IPS DF 4.7 (cell line): ENCODE measurements at regions not wholly inside any gene's neighbourhood (a gene's known extent, or its start where the extent isn't known, plus 50 kb on each side); places are given as distances from the start of the nearest gene placed in this dataset.
"Not testable (repeated sequence)": the region's sequence is repeated elsewhere in the genome, so short reads cannot be mapped to it uniquely, and the experiment has no call there.

ENCODE experiments used
- DNase-seq: peaks from one replicate; pipeline ENCODE4 v3.0.0-alpha.2; 2013; ENCODE audit warnings: low spot score; ENCODE audit errors: extremely low read depth

DNA sequence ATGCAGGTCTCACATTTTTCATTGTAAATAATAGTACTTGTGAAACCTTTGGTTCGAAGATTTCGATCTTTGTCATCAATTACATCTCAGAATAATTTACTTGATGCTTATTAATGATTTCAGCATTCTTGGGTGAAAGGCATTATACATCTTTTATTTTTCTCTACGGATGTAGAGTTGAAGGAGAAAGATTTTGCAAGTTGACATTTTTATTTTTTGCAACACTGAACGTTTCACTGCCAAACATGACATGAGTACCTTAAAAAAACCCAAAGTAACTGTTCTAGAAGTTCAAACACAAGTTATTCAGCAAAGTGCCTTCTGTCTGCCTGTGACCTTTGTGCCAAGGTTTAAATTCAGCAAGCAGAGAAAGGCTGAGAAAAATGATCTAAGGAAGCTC is 97.3 kb upstream of the SGK1 start:
- DNase-seq, result no peak

DNA sequence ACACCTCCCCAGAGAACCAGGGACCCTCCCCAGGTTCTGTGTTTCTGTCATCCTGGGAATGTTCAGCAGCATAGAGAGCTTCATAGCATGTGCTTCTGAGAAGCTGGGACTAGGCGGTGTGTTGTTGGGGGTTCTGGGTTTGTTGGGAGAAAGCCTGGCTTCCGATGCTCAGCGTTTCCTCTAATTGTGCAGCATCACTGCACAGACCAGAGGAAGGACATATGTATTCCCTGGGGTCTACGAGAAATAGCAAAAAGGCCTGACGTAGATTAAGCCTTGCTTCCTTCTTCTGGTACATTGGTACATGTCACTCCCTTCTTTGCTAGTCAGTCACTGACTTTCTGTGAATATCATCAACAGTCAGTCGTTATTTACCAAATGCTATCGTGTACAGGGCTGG is 96.9 kb upstream of the SGK1 start:
- no peak for DNase-seq

DNA sequence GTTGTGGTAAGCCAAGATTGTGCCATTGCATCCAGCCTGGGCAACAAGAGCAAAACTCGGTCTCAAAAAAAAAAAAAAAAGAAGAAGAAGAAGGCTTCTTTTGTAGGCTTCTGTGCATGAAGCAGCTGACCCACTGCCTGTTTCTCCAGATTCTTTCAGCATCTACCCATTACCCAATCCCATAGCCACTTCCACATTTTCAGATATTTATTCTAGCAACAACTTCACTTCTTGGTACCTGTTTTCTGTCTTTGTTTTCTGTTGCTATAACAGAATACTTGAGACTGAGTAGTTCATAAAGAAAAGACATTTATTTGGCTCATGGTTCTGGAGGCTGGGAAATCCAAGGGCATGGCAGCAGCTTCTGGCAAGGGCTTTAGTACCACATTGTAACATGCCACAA is 95.3 kb upstream of the SGK1 start:
- no peak for DNase-seq

DNA sequence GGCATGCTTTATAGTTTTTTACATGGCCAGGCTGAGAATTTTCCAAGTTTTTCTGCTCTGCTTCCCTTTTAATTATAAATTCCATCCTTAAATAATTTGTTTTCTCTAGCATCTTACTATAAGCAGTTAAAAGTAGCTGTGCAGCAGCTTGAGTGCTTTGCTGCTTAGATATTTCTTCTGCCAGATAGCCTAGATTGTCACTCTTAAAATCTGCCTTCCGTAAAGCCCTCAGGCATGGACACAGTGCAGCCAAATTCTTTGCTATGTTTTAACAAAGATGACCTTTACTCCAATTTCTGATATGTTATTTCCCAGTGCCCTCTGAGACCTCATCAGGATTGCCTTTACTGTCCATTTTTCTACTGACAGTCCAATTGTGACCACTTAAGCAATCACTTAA is 92.6 kb upstream of the SGK1 start:
- DNase-seq, result no peak

DNA sequence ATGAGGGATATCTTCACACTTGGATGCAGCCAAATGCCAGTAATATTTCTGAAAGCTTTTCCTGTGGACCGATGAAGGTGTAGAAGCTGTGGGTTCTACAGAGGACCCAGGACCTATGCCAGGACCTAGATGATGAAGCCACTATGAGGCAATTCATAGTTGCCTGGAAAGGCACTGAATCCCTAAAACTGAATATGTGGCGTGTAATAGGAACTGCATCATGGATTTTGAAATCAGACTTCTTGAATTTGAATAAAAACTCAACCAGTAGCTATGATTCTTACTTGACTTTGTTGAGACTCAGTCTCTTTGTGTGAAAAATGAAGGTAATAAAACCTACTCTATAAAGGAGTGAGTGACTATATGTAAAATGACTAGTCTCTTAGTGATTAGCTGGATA is 89.9 kb upstream of the SGK1 start:
- DNase-seq, result no peak

DNA sequence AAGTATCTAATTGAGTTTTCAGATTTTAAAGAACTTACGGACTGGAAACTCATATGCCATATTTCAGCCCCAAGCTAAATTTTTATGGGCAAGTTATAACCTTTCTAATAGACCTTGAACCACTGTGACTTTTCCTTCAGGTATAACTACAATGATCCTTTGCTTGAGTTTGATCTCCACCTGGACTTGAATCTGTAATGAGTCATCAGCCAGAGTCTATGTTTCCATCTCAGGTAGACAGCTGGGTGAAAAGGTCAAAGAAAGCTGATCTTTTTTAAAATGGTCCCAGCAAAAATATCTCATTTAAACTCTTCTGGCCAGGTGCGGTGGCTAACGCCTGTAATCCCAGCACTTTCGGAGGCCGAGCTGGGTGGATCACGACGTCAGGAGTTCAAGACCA is 88.4 kb upstream of the SGK1 start:
- DNase-seq, result no peak

DNA sequence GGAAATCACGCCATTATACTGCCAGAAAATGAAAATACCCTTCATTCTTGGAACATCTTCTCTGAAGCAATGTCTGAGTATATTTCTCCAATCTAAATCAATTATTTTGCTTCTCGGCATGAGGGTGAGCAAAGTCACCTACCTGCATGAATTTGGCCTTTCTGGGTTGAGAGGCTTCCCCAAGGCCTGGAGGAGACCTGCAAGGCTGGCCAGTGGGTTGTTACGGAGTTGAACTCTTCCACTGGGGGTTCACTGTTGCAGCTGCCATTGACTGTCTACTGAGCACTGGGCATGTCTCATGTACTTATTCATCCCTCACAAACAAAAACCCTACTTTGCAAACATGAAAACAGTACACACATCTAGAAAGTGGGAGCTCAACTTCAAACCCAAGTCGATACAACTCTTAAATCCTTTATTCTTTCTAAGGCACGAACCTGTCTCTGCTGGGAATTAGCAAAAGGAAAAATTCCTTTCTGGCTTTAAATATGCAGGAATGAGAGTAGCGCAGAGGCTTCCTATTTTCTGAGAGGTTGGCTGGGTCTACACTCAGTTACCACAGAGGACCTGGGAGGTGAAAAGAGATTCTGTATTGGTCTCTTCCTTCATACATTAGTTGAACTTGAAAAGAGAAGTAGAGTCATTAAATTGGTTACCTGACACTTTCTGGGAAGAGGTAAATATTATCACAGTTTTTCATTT is 87.6 kb upstream of the SGK1 start:
- DNase-seq, result no peak

DNA sequence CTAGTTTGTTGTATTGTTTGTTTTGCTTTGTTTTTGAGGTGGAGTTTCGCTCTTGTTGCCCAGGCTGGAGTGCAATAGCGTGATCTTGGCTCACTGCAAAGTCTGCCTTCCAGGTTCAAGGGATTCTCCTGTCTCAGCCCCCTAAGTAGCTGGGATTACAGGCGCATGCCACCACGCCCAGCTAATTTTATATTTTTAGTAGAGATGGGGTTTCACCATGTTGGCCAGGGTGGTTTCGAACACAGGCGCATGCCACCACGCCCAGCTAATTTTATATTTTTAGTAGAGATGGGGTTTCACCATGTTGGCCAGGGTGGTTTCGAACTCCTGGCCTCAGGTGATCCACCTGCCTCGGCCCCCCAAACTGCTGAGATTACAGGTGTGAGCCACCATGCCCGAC is 85.4 kb upstream of the SGK1 start:
- not testable (repeated sequence) for DNase-seq

DNA sequence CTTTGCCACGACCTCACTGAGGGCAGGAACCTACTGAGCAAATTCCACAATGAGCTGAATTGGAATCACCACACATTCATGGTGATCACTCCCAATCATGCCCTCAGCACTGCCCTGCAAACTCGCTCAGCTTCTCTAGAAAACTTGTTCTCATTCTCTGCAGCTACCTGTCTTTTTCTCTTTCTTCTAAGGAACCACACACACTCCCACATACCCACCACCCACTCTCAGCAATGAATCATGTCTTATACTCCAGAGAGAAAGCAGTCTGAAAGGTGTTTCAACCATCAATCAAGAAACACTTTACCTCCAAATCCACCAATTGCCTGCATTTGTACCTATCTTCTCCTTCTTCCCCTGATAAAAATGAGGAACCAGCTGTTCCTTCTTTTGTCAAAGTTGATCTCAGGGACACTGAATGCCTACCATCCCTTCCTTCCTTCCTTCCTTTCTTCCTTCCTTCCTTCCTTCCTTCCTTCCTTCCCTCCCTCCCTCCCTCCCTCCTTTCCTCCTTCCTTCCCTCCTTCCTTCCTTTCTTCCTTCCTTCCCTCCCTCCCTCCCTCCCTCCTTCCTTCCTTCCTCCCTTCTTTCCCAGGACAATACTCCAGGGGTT is 84.6 kb upstream of the SGK1 start:
- DNase-seq, result no peak

DNA sequence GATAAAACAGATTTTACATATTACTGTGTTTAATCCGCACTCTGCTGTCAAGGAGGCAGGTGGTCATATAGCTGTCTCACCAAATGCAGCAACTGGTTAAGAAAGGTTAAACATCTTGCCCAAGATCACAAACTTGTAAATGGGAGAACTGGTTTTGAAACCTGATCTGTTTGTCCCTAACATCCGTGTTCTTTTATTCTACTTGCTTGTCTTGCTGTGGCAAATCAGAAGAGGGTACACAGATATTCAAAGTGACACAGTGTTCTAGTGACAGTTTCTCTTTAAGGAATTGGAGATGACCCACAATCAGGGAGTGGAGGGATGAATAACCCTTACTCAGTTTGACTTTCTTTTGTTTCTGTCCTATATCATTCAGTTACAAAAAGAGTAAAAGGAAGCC is 83.0 kb upstream of the SGK1 start:
- DNase-seq, result no peak

DNA sequence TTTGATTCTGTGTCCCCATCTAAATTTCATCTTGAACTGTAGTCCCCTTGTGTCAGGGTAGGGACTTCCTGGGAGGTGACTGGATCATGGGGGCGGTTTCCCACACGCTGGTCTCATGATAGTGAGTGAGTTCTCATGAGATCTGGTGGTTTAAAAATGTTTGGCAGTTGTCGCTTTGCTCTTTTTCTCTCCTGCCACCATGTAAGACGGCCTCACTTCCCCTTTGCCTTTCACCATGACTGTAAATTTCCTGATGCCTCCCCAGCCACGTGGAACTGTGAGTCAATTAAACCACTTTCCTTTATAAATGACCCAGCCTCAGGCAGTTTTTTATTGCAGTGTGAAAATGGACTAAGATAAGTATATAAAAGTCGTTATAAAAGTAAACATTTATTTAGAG is 80.5 kb upstream of the SGK1 start:
- DNase-seq, result no peak

DNA sequence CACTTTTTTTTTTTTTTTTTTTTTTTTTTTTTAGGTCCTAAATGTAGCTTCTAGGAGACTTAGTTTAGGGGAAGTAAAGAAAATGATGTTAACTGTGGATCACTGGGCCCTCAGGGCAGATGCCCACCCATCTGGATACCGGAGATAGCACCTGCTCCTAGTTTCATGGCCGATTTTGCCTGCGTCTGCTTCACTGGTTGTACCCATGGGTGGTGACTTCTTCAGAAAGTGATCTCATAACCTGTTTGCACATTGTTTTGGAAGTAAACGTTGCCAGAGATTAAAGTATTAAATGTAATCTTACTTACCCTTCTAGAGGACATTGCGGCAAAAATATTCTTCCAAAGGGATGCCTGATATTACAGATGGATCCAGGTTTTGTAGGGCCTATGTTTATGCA is 79.8 kb upstream of the SGK1 start:
- no peak for DNase-seq

DNA sequence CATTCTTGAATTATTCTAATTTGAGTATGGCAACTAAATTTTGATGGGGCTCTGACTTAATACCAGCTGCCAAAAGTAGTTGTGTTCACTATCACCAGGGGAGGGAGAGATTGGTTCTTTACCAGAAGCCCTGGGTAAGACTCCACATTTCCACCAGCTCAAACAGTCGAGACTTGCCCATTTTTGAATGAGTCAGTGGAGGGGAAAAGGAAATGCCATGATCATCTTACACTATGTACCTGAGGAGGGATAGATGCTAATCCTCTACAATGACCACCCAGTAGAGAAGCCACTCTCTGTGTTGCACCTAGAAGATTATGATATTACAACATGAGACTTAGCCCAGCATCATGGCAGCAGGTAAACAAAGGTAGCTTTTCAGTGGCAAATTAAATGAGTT is 77.0 kb upstream of the SGK1 start:
- DNase-seq, result no peak

DNA sequence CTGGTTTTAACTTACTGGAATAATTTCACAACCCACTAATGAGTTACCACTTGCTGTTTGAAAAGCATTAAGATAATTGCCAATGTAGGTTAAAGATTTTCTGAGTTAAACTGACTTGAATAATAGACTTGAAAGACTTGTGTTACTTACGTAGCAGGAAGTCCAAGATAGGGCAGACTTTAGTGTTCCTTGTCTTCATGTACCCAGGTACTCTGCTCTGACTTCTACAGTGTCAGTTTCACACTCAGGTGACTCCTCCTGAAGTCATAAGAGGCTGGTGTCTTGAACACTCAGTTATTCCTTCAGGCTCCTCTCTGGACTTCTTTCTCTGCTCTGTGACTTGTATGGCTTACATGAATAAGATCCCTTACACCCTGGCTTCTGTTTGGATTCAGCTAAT is 76.3 kb upstream of the SGK1 start:
- DNase-seq, result no peak

DNA sequence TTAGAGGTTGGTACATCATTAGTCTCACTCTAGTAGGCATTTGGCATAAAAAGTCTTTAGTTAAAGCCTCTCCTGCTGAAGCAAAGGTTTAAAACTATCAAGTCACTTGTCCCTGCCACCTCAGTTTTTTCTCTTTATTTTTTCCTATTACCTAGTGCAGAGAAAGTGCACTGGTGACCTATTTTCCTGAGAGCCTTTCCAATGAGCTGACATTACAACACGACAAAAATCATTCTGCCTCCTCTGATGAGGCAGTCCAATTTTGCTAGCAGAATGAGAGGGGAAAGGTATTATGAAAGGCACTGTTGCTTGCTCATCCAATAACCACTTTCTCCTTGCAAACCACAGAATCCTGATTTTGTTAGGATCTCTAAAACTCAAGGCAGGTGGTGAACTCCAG is 73.3 kb upstream of the SGK1 start:
- no peak for DNase-seq

DNA sequence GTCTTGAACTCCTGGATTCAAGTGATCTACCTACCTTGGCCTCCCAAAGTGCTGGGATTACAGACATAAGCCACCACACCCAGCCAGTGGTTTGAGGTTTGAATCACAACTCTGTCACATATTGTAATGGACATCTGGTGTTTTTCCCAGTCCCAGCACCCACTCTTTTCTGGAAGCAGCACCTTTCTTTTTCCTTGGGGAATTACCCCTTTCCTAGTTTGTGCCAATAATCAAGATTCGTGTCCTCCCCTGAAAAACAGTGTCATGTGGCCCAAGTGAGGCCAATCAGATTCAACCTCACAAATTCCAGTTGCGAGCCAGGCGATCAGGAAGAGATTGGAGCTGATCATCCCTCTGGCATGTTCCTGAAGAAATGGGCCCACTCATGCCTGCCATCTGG is 71.7 kb upstream of the SGK1 start:
- DNase-seq, result no peak

DNA sequence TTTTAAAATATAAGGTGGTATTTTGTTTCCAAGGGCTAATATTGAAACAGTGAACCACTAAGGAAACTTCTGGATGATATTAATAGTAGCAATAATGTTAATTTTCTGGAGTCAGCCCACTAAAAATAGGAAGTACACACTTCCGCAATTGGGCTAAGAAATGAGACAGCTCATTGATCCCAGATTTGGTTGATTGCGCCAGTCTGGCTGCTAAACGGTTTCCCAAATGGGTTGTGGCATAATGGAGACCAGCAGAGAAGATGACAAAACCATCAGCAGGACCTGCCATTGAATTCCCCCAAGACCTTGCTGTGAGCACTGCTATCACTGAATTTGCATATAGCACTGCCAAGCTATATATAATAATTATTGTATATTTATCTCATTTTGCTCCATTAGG is 71.2 kb upstream of the SGK1 start:
- no peak for DNase-seq

DNA sequence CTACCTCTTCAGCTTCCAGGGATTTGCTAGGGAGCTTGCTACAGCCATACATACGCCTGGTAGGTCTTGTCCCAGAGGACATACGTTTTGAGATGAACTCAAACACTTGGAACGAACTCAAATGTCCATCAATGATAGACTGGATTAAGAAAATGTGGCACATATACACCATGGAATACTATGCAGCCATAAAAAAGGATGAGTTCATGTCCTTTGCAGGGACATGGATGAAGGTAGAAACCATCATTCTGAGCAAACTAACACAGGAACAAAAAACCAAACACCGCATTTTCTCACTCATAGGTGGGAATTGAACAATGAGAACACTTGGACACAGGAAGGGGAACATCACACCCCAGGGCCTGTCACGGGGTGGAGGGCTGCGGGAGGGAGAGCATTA is 68.6 kb upstream of the SGK1 start:
- DNase-seq, result not testable (repeated sequence)

DNA sequence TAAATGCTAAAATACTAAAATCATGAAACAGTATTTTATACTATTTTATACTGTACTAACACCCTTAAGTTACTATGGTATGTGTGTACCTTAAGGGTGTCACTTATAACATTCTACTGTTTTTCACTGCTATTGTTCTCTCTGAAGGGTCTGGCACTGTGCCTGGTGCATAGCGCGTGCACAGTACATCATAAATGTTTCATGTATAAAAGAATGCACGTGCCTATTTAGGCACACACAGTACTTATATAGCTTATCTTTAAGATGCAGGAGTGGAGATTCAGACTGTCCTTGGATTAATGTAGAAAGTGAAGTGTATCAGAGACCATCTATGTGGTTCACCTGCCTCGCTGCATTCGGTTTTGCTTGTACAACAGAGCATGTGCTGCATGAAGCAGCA is 64.0 kb upstream of the SGK1 start:
- no peak for DNase-seq

DNA sequence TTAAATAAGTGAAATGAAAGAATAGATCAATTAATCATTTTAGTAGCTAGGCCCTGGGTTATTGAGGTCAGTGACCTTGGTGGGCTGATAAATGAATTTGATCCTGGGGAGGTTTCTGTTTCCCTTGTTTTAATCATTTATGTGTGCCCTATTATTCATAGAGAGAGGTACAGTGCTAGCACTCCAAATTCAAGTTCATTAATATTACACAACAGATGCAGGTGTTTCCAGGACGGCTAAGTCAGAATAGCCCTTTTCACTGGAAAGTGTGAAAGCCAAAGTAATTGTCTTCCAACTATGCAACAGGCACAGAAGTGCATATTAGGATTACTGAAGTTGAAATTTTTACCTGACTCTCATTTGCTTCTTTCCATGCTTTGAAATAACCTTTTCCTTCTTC is 61.7 kb upstream of the SGK1 start:
- DNase-seq, result no peak

DNA sequence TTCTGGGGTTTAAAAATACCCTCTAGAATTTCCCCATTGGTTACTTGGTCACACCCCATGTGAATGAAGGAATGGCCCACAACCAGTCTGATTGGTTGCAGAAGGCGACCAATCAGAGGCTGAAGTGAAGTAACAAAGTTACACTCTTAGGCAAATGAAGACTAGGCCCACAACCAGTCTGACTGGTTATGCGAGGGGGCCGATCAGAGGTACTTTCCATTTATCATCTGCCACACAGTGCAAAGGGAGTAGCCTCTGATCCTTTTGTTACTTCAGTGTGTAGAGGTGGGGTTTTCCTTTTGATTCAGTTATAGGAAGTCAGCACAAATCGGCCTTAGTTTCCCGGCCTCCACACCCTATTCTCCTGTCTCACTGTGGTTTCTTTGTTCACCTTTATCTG is 61.2 kb upstream of the SGK1 start:
- DNase-seq, result peak; percentile 60

DNA sequence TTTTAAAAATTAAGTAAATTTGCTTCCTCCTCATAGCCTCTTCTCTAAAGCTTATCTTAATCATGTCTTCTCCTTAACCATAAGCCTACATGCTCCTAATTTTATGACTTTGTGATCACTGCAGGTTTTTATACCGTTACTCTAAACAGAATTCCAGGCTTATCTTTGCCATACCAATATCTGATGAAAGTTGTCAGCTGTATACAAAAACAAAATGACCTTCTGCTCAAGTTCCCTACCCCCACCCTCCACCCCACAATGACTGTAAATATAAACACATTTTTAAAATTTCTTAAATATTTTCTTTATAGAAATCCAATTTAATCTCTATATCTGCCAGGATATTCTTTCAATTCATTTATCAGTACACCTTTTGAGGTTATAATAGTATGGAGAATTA is 60.5 kb upstream of the SGK1 start:
- no peak for DNase-seq

DNA sequence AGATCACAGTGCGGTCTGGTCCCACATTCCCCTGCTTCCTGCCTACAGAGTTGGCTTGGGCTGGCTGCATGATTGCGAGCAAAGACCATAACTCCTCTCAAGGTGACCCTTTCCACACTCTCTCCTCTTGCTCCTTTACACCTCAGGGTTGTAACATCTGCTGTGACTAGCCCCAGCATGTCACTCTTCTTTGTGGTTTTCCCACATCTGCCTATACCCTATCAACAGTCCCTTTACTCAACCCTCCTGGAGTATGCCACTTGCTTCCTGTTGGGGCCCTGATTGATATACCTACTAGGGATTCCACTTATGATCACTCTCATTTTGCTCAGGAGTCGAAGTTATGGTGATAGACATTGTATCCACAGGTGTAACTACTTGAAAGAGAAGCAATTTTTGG is 58.9 kb upstream of the SGK1 start:
- no peak for DNase-seq

DNA sequence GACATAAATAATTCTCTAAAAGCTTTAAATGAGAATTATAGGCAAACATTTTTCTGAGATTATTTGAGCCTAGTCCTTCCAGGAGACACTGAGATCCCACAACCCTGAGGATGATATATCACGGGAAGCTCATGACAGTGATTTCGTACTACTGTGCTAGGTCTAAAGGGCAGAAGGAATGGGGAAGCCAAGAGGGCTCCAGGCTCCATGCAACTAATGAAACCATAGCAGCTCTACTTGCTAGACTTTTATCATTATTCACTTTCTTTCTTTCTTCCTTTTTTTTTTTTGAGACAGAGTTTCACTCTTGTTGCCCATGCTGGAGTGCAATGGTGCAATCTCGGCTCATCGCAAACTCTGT is 57.3 kb upstream of the SGK1 start:
- DNase-seq, result no peak
